CD4-positive, alpha-beta T cell (primary cell): ENCODE measurements at regions not wholly inside any gene's neighbourhood (a gene's known extent, or its start where the extent isn't known, plus 50 kb on each side); places are given as distances from the start of the nearest gene placed in this dataset.

ENCODE experiments used
- ATAC-seq: fragments of 200-7000 bp; cut with Tn5 transposase; one replicate; pipeline ENCODE4 v1.10.0; 2022; ENCODE audit warnings: mild to moderate bottlenecking; ENCODE audit not compliant: poor library complexity
- CTCF ChIA-PET: fragments of 350-600 bp; sonication (Branson Sonifier 250); formaldehyde crosslinking; loops from one replicate; lab custom pipeline; 2021; ENCODE audit warnings: antibody characterized with exemption, inconsistent platforms; lab: Charles Lee
- POLR2A ChIA-PET: fragments of 350-600 bp; sonication (Branson Sonifier 250); formaldehyde crosslinking; loops from one replicate; lab custom pipeline; 2021; ENCODE audit warnings: antibody characterized with exemption, inconsistent platforms; lab: Charles Lee
- DNase-seq, 14 experiments: peaks; one replicate each; pipeline ENCODE4 v3.0.0-alpha.2; 2013 to 2020; ENCODE audit warnings: mixed read lengths in 2 of 14
- H3K27ac ChIP-seq, 2 donors: one replicate each; pipeline versions ENCODE4 v1.5.1 to v1.7.0; 2013; ENCODE audit warnings: low read length in 2 of 2, low read depth in 1 of 2, mild to moderate bottlenecking in 1 of 2
- H3K27me3 ChIP-seq, 2 experiments: 1 replicate in 1 of 2; 2 replicates in 1 of 2; pipeline versions ENCODE4 v1.6.1 to v1.7.0; 2013; ENCODE audit warnings: low read length in 2 of 2, control low read depth in 1 of 2, mild to moderate bottlenecking in 1 of 2, moderate library complexity in 1 of 2; ENCODE audit not compliant: insufficient read depth in 2 of 2, control insufficient read depth in 1 of 2
- H3K36me3 ChIP-seq: one replicate; pipeline ENCODE4 v1.6.1; 2013; ENCODE audit warnings: low read length, control low read depth; ENCODE audit not compliant: insufficient read depth
- H3K4me1 ChIP-seq: one replicate; pipeline ENCODE4 v1.6.1; 2013; ENCODE audit warnings: low read length, control low read depth; ENCODE audit not compliant: insufficient read depth
- H3K4me3 ChIP-seq: one replicate; pipeline ENCODE4 v1.5.1; 2013; ENCODE audit warnings: mild to moderate bottlenecking, low read length, moderate library complexity
- H3K9me3 ChIP-seq, 2 experiments: 1 replicate in 1 of 2; 2 replicates in 1 of 2; pipeline versions ENCODE4 v1.6.1 to v1.7.0; 2013; ENCODE audit warnings: low read length in 2 of 2, mild to moderate bottlenecking in 2 of 2, control low read depth in 1 of 2, moderate library complexity in 1 of 2; ENCODE audit not compliant: control insufficient read depth in 1 of 2, insufficient read depth in 1 of 2
- H3K27ac Mint-ChIP-seq: one replicate; pipeline ENCODE4 v1.8.0; 2020; ENCODE audit warnings: mixed read lengths
- H3K27me3 Mint-ChIP-seq: one replicate; pipeline ENCODE4 v1.8.0; 2021; ENCODE audit warnings: mixed read lengths
- H3K36me3 Mint-ChIP-seq: one replicate; pipeline ENCODE4 v1.8.0; 2021; ENCODE audit warnings: low read depth, mixed read lengths
- H3K4me1 Mint-ChIP-seq: one replicate; pipeline ENCODE4 v1.8.0; 2021; ENCODE audit warnings: low read depth, mixed read lengths
- H3K4me3 Mint-ChIP-seq: one replicate; pipeline ENCODE4 v1.8.0; 2020; ENCODE audit warnings: mild to moderate bottlenecking, mixed read lengths
- H3K9me3 Mint-ChIP-seq: one replicate; pipeline ENCODE4 v1.8.0; 2020; ENCODE audit warnings: mixed read lengths
- intact Hi-C, 2 experiments: fragments of 100-400 bp; cut with DNase I in 1 of 2; cut with micrococcal nuclease in 1 of 2; formaldehyde crosslinking; loops; one replicate each; pipeline versions ENCODE4 v1.15.1 to v1.9.0; 2023 to 2025; cut with DNase I, micrococcal nuclease
- TF ChIP-seq, protein P1 (sequence below): fragments of 200-600 bp; IDR thresholded peaks from one replicate; pipeline ENCODE4 v1.8.0; 2022; ENCODE audit warnings: antibody characterized with exemption, mild to moderate bottlenecking

DNA sequence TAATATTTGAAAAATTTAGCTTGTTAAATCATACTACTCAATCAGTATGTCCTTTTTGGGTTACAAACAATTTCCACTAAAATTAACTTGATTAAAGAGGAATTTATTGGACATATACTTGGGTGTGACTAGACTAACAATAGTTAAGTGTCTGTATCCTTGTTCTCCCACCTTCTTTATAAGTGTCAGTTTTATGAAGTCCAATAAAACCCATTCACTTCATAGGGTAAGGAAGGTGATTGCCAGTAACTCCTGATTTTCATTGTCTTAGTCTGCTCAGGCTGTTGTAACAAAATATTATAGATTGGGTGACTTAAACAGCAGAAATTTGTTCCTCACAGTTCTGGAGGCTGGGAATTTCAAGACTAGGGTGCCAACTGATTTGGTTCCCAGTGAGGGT lies 800.0 kb downstream of the PDHA2 start:
- Histone ChIP-seq H3K27ac (no peak overlapping the region), H3K9me3 (peaks cover 0 to 7% of the 10 kb centered on the region in 2 experiments), H3K4me1 (no peaks in the 10 kb centered on the region), H3K27me3 (no peaks in the 10 kb centered on the region), H3K4me3 (no peak overlapping the region), H3K36me3 (no peaks in the 10 kb centered on the region)
- Mint-ChIP-seq H3K9me3 (no peaks in the 10 kb centered on the region), H3K4me1 (no peaks in the 10 kb centered on the region), H3K36me3 (no peaks in the 10 kb centered on the region), H3K27ac (no peak overlapping the region), H3K4me3 (no peak overlapping the region), H3K27me3 (no peaks in the 10 kb centered on the region)
- intact Hi-C loops = no loop called here
- DNase-seq (no peak), ATAC-seq (no peak)
- POLR2A ChIA-PET = no interaction called here
- TF ChIP-seq, protein P1, sequence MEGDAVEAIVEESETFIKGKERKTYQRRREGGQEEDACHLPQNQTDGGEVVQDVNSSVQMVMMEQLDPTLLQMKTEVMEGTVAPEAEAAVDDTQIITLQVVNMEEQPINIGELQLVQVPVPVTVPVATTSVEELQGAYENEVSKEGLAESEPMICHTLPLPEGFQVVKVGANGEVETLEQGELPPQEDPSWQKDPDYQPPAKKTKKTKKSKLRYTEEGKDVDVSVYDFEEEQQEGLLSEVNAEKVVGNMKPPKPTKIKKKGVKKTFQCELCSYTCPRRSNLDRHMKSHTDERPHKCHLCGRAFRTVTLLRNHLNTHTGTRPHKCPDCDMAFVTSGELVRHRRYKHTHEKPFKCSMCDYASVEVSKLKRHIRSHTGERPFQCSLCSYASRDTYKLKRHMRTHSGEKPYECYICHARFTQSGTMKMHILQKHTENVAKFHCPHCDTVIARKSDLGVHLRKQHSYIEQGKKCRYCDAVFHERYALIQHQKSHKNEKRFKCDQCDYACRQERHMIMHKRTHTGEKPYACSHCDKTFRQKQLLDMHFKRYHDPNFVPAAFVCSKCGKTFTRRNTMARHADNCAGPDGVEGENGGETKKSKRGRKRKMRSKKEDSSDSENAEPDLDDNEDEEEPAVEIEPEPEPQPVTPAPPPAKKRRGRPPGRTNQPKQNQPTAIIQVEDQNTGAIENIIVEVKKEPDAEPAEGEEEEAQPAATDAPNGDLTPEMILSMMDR = no peak
- CTCF ChIA-PET = no interaction called here

DNA sequence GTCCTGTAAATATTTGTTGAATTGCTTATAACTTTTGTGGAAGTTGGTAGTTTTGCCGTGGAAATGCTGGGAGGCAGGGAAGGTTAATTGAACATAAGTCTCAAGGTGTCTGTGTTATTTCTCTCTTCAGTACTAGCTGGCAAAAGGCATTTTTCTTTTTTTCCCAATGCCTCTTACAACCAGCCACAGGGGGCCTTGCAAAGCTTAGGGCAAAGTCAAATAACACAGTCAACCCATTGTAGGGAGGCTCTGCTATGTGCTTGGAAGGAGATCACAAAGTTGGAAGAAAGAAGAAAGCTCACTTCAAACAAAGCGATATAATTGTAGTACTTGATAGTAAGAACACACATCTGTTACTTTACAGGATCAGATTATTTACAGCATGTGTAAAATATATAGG lies 802.6 kb downstream of the PDHA2 start:
- no peak for ATAC-seq
- POLR2A ChIA-PET = no interaction called here
- intact Hi-C loops = no loop called here
- Histone ChIP-seq H3K9me3 (peaks cover 0 to 4% of the 10 kb centered on the region in 2 experiments), H3K4me1 (no peaks in the 10 kb centered on the region), H3K36me3 (no peaks in the 10 kb centered on the region), H3K27me3 (no peaks in the 10 kb centered on the region), H3K4me3 (no peak overlapping the region), H3K27ac (no peak overlapping the region)
- TF ChIP-seq, protein P1 = no peak
- H3K27me3 Mint-ChIP-seq = no peaks in the 10 kb centered on the region
- CTCF ChIA-PET = no interaction called here
- no peaks in the 10 kb centered on the region for H3K4me1 Mint-ChIP-seq
- no peaks in the 10 kb centered on the region for H3K36me3 Mint-ChIP-seq
- H3K4me3 Mint-ChIP-seq = no peak overlapping the region
- DNase-seq = no peak
- H3K9me3 Mint-ChIP-seq = peaks cover 7% of the 10 kb centered on the region
- no peak overlapping the region for H3K27ac Mint-ChIP-seq

DNA sequence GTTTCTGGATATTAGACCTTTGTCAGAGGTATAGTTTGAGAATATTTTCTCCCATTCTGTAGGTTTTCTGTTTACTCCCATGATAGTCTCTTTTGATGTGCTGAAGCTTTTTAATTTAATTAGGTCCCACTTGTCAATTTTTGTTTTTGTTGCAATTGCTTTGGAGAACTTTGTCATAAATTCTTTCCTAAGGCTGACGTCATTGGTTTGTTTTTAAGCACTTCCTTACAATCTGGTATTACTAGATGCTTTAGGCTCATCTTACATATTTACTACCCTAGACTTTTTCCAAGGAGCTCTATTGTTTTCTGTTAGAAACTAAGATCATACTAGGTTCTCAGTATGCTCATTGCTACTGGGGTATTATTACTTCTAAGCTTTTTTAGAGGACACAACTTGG lies 806.3 kb downstream of the PDHA2 start:
- ChIA-PET CTCF (no interaction called here), POLR2A (no interaction called here)
- Mint-ChIP-seq H3K9me3 (peaks cover 7% of the 10 kb centered on the region), H3K27me3 (no peaks in the 10 kb centered on the region), H3K4me3 (no peak overlapping the region), H3K36me3 (no peaks in the 10 kb centered on the region), H3K27ac (no peak overlapping the region), H3K4me1 (no peaks in the 10 kb centered on the region)
- TF ChIP-seq, protein P1 = no peak
- Histone ChIP-seq H3K9me3 (peaks cover 0 to 6% of the 10 kb centered on the region in 2 experiments), H3K4me1 (no peaks in the 10 kb centered on the region), H3K27me3 (no peaks in the 10 kb centered on the region), H3K27ac (no peak overlapping the region), H3K36me3 (no peaks in the 10 kb centered on the region), H3K4me3 (no peak overlapping the region)
- intact Hi-C loops = no loop called here
- ATAC-seq (no peak), DNase-seq (no peak)
